ENCODE measurements at regions not wholly inside any gene's neighbourhood (a gene's known extent, or its start where the extent isn't known, plus 50 kb on each side); places are given as distances from the start of the nearest gene placed in this dataset.

DNA sequence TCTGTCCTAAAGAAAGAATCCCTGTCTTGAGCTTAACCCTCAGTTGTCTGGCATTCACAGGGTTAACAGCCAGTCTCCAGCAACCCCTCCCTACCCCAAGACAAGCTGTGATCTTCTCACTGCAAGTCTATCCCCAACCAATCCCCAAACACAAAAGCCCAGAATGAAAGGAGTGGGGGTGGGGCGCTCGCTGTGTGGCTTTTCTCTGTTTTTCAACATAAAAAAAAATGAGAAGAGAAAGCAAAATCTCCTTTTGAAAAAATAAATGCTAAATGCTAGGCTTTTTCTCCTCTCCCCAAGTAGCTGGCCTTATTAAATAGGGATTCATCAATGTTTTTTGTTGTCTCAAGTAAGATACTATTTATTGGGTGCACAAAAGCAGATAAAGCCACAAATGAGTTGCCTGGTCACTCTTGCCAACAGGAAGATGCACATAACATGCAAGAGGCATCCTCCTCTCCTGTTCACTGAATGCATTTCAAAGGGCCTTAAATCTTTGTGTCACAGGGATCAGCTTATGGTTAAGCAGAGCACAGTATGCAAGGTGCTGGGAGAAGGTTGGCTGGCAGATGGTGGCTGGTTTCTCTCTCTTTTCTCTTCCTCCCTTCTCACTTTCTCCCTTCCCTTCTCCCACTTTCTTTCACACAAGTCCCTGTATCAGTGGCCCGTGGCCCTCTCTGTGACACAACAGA is 225.6 kb downstream of the CMPK2 start:
- no peak overlapping the region for H3K4me3 ChIP-seq (ENCODE audit: control insufficient read depth, low read depth, low read length)
- TF ChIP-seq, protein P1, sequence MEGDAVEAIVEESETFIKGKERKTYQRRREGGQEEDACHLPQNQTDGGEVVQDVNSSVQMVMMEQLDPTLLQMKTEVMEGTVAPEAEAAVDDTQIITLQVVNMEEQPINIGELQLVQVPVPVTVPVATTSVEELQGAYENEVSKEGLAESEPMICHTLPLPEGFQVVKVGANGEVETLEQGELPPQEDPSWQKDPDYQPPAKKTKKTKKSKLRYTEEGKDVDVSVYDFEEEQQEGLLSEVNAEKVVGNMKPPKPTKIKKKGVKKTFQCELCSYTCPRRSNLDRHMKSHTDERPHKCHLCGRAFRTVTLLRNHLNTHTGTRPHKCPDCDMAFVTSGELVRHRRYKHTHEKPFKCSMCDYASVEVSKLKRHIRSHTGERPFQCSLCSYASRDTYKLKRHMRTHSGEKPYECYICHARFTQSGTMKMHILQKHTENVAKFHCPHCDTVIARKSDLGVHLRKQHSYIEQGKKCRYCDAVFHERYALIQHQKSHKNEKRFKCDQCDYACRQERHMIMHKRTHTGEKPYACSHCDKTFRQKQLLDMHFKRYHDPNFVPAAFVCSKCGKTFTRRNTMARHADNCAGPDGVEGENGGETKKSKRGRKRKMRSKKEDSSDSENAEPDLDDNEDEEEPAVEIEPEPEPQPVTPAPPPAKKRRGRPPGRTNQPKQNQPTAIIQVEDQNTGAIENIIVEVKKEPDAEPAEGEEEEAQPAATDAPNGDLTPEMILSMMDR (conservative IDR thresholded peaks at IDR 0.05; ENCODE audit: control insufficient read depth, insufficient read depth, low read depth, low read length), result no peak
- DNase-seq (ENCODE audit: low read depth), result no peak

DNA sequence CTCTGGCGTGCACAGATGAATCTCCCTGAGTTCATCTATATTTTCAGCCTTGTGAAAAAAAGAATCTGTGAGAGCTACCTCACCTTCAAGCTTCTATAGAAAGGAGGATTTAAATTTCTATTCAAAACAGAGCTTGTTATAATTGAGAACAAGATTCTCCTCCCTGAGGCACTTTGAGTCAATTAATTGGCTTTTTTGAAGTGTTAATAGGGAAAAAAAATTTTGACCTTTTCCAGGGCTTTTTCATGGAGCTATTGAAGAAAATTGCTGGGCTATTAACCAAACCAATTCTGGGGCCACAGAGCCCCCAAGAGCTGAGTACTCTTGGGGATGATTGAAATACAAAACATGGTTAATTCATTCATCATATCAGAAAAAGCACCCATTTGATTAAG is 225.1 kb downstream of the CMPK2 start:
- no peak overlapping the region for H3K4me3 ChIP-seq (ENCODE audit: control insufficient read depth, low read depth, low read length)
- no peak for DNase-seq (ENCODE audit: low read depth)
- TF ChIP-seq, protein P1 (conservative IDR thresholded peaks at IDR 0.05; ENCODE audit: control insufficient read depth, insufficient read depth, low read depth, low read length), result no peak

DNA sequence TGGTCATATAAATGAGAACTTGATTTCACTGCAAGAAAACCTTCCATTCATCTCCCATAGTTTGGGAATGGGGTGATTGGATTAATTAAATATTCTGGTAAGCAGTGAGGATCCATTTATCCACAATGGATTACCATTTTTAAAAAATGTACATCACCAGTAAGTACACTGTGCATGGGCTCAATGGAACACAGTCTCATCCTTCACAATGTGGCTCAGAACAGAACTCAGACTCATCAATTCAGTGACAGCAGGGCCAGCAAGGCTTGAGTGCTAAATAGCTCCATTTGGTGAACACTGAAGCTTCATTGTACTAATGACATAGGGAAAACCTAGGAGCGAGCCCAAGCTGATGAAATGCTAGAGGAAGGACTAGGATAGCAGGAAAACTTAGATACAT is 223.8 kb downstream of the CMPK2 start:
- H3K4me3 ChIP-seq (ENCODE audit: control insufficient read depth, low read depth, low read length), result no peak overlapping the region
- no peak for DNase-seq (ENCODE audit: low read depth)
- TF ChIP-seq, protein P1 (conservative IDR thresholded peaks at IDR 0.05; ENCODE audit: control insufficient read depth, insufficient read depth, low read depth, low read length), result no peak

DNA sequence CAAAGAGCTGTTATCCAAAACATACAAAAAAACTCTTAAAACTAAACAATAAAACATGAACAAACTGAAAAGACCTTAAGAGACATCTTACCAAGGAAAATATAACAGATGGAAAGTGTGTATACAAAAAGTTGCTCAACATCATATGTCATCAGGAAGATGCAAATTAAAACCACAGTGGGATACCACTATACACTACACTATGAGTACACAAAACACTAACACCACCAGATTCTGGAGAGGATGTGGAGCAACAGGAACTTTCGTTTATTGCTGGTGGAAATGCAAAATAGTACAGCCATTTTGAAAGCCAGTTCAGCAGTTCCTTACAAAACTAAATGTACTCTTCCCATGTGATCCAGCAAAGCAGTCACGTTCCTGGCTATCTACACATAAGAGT is 221.4 kb downstream of the CMPK2 start:
- DNase-seq (ENCODE audit: low read depth), result no peak
- H3K4me3 ChIP-seq (ENCODE audit: control insufficient read depth, low read depth, low read length), result no peak overlapping the region
- TF ChIP-seq, protein P1 (conservative IDR thresholded peaks at IDR 0.05; ENCODE audit: control insufficient read depth, insufficient read depth, low read depth, low read length), result no peak

DNA sequence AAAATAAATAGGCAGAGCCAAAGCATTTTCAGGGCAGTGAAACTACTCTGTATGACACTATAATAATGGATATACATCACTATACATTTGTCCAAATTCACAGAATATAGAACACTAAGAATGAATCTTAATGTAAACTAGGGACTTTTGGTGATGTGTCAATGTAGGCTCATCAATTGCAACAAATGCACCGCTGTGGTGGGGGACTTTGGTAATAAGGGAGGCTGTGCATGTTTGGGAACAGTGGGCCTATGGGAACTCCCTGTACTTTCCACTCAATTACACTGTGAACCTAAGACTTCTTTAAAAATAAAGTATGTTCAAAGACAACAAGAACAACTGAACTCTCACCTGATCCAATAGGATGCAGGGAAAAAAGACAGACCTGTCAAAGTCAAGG is 220.7 kb downstream of the CMPK2 start:
- no peak for DNase-seq (ENCODE audit: low read depth)
- no peak overlapping the region for H3K4me3 ChIP-seq (ENCODE audit: control insufficient read depth, low read depth, low read length)
- TF ChIP-seq, protein P1 (conservative IDR thresholded peaks at IDR 0.05; ENCODE audit: control insufficient read depth, insufficient read depth, low read depth, low read length), result no peak

DNA sequence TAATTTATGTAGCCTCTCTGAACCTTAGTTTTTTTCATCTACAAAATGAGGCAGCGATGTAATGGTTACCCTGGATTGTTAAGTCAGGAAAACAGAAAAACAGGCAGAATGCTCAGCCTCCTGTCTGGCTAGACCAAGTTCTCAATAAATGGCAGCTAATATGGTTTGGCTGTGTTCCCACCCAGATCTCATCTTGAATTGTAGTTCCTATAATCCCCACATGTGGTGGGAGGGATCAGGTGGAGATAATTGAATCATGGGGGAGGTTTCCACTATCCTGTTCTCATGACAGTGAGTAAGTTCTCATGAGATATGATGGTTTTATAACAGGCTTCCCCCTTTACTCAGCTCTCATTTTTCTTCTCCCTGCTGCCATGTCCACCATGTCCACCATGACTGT is 220.0 kb downstream of the CMPK2 start:
- TF ChIP-seq, protein P1 (conservative IDR thresholded peaks at IDR 0.05; ENCODE audit: control insufficient read depth, insufficient read depth, low read depth, low read length), result no peak
- H3K4me3 ChIP-seq (ENCODE audit: control insufficient read depth, low read depth, low read length), result no peak overlapping the region
- no peak for DNase-seq (ENCODE audit: low read depth)

DNA sequence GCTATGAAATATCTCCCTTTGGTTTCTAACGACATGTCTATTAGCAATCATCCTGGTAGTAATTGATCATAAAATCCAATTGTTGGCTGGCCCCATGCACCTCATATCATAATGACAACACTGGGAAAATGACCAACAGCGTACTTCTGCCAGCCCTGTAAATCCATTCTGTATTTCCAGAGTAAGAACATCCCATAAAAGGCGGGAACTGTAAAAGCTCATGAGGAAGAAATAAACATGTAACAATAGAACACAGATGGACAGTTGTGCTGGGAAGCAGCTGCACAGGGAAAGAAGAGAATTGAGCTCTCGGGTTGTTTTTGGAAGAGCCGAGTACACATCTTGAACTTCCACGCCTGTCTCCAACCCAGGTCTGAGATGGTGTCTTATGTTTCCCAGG is 218.7 kb downstream of the CMPK2 start:
- TF ChIP-seq, protein P1 (conservative IDR thresholded peaks at IDR 0.05; ENCODE audit: control insufficient read depth, insufficient read depth, low read depth, low read length), result no peak
- no peak overlapping the region for H3K4me3 ChIP-seq (ENCODE audit: control insufficient read depth, low read depth, low read length)
- no peak for DNase-seq (ENCODE audit: low read depth)
